Breast epithelium (tissue), 4 donors: ENCODE measurements at regions not wholly inside any gene's neighbourhood (a gene's known extent, or its start where the extent isn't known, plus 50 kb on each side); places are given as distances from the start of the nearest gene placed in this dataset.

Experiments
- DNase-seq, 2 donors: peaks; one replicate each; pipeline ENCODE4 v3.0.0-alpha.2; 2019; ENCODE audit warnings: low spot score in 2 of 2
- H3K27ac ChIP-seq, 2 donors: fragments of 200-600 bp; sonication (generic) in 1 of 2; one replicate each; pipeline ENCODE4 v1.5.1; 2016 to 2019; ENCODE audit warnings: mild to moderate bottlenecking in 1 of 2
- H3K27me3 ChIP-seq, 2 donors: fragments of 200-600 bp; sonication (generic) in 1 of 2; one replicate each; pipeline versions ENCODE4 v1.5.1 to v1.6.0; 2017 to 2019; ENCODE audit warnings: control low read depth in 1 of 2, mild to moderate bottlenecking in 1 of 2
- H3K36me3 ChIP-seq: fragments of 200-600 bp; one replicate; pipeline ENCODE4 v1.5.1; 2019
- H3K4me1 ChIP-seq, 2 donors: fragments of 200-600 bp; sonication (generic); one replicate each; pipeline ENCODE4 v1.5.1; 2016 to 2019; ENCODE audit warnings: control low read depth in 1 of 2
- H3K4me3 ChIP-seq, 3 donors: fragments of 200-600 bp; sonication (generic); 1 replicate in 2 of 3; 2 replicates in 1 of 3; pipeline ENCODE4 v1.5.1; 2016 to 2019; ENCODE audit warnings: mild to moderate bottlenecking in 3 of 3, moderate library complexity in 2 of 3
- H3K9me3 ChIP-seq, 2 donors: fragments of 200-600 bp; sonication (generic) in 1 of 2; one replicate each; pipeline ENCODE4 v1.5.1; 2016 to 2019; ENCODE audit warnings: control low read depth in 1 of 2
- POLR2A ChIP-seq: fragments of 450-650 bp; IDR thresholded peaks from one replicate; pipeline ENCODE4 v1.6.1; 2016; ENCODE audit warnings: antibody characterized with exemption, mild to moderate bottlenecking, moderate library complexity
- POLR2AphosphoS5 ChIP-seq, 3 donors: sonication (generic); formaldehyde crosslinking; IDR thresholded peaks; one replicate each; pipeline ENCODE4 v1.6.1; 2017; ENCODE audit warnings: antibody characterized with exemption in 3 of 3
- intact Hi-C: fragments of 100-400 bp; cut with DNase I; formaldehyde crosslinking; loops from one replicate; pipeline ENCODE4 v1.15.1; 2023; ENCODE audit warnings: low total_unique reads
- TF ChIP-seq, protein P1 (sequence below), 3 donors: fragments of 450-650 bp; IDR thresholded peaks; one replicate each; pipeline ENCODE4 v1.5.1; 2016 to 2017; ENCODE audit warnings: antibody characterized with exemption in 3 of 3, mild to moderate bottlenecking in 3 of 3, moderate library complexity in 3 of 3

DNA sequence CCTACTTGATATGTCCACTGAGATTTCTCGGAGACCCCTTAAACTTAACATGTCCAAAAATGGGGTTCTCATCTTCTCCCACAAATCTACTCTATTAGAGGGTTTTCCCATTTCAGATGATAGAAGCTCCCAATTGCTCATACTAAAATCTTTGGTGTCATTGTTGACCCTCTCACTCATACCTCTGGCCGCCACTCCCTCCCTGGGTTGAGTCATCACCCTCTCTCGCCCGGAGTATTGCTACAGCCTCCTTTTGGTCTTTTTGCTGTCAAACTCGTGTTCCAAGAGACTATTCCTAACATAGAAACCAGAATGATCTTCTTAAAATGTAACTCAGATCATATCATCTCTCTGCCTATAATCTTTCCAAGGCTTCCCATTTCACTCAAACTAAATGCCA, 91.0 kb upstream of the GNAQ start:
- TF ChIP-seq POLR2A (no peak), POLR2AphosphoS5 (IDR thresholded peaks at IDR 0.05) (no peak)
- TF ChIP-seq, protein P1, sequence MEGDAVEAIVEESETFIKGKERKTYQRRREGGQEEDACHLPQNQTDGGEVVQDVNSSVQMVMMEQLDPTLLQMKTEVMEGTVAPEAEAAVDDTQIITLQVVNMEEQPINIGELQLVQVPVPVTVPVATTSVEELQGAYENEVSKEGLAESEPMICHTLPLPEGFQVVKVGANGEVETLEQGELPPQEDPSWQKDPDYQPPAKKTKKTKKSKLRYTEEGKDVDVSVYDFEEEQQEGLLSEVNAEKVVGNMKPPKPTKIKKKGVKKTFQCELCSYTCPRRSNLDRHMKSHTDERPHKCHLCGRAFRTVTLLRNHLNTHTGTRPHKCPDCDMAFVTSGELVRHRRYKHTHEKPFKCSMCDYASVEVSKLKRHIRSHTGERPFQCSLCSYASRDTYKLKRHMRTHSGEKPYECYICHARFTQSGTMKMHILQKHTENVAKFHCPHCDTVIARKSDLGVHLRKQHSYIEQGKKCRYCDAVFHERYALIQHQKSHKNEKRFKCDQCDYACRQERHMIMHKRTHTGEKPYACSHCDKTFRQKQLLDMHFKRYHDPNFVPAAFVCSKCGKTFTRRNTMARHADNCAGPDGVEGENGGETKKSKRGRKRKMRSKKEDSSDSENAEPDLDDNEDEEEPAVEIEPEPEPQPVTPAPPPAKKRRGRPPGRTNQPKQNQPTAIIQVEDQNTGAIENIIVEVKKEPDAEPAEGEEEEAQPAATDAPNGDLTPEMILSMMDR (IDR thresholded peaks at IDR 0.05), result no peak
- intact Hi-C loops, result no loop called here

DNA sequence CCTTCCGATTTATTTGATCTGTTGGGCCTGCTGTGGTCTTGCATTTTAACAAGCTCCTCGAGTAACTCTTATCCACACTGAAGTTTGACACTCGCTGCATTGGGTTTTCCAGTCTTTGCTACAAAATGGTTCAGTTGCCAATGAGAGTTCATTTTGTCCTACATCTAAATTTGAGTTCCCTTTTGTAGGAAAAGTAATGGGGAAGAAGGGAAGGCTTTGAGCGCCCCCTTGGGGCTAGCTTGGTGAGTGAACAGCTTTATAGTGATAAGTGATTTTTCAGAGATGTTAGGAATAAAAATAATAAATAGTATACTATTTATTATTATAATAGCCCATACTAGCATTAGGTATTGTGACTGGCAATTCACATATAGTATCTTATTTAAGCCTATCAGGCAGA, 89.9 kb upstream of the GNAQ start:
- no peaks in the 10 kb centered on the region for H3K9me3 ChIP-seq
- no peaks in the 10 kb centered on the region for H3K4me1 ChIP-seq
- DNase-seq, result peak; percentile 37 to 65
- no peaks in the 10 kb centered on the region for H3K36me3 ChIP-seq
- no peak overlapping the region for H3K4me3 ChIP-seq
- intact Hi-C loops, result no loop called here
- no peak overlapping the region for H3K27ac ChIP-seq
- no peaks in the 10 kb centered on the region for H3K27me3 ChIP-seq
- TF ChIP-seq, protein P1 (IDR thresholded peaks at IDR 0.05), result peak in 2 of 3 donors; percentile 41 to 43
- TF ChIP-seq POLR2A, result no peak

More for the DNA sequence above, 91.0 kb upstream of the GNAQ start:
- no peak for DNase-seq
- no peaks in the 10 kb centered on the region for H3K9me3 ChIP-seq
- no peaks in the 10 kb centered on the region for H3K27me3 ChIP-seq
- H3K36me3 ChIP-seq, result no peaks in the 10 kb centered on the region
- no peak overlapping the region for H3K4me3 ChIP-seq
- no peak overlapping the region for H3K27ac ChIP-seq
- no peaks in the 10 kb centered on the region for H3K4me1 ChIP-seq

DNA sequence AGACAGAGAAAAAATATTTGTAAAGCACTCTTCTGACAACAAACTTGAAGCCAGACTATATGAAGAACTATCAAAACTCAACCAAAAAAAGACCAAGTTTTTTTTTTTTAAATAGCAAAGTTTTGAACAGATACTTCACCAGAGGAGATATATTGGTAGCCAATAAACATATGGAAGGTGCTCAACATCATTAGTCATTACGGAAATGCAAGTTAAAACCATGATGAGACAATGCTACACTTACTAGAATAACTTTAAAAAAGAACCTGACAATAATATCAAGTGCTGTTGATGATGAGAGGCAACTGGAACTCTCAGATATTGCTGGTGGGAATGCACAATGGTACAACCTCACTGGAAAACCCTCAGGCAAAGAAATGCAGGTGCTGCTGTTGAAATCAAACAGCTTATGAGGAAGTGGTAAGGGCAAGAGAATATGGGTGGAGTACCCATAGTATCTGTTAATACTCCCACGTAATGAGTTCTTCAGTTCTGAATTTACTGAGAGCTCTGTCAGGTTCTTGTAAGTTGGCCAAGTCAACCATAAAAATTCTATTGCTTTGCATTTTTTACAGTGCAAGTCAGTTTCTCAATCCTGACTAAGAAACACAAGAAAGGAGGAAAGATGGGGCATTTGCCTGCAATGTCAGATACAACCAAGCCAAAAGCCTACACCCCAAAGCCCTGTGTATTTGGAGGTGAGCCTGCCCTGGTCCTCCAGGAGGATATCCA, 87.3 kb upstream of the GNAQ start:
- Histone ChIP-seq H3K36me3 (no peaks in the 10 kb centered on the region), H3K27me3 (no peaks in the 10 kb centered on the region), H3K9me3 (no peaks in the 10 kb centered on the region), H3K27ac (no peak overlapping the region), H3K4me3 (no peak overlapping the region), H3K4me1 (no peaks in the 10 kb centered on the region)
- intact Hi-C loops, result no loop called here
- DNase-seq, result no peak
- TF ChIP-seq POLR2AphosphoS5 (IDR thresholded peaks at IDR 0.05), result no peak
- TF ChIP-seq, protein P1 (IDR thresholded peaks at IDR 0.05), result no peak
- TF ChIP-seq POLR2A, result no peak

DNA sequence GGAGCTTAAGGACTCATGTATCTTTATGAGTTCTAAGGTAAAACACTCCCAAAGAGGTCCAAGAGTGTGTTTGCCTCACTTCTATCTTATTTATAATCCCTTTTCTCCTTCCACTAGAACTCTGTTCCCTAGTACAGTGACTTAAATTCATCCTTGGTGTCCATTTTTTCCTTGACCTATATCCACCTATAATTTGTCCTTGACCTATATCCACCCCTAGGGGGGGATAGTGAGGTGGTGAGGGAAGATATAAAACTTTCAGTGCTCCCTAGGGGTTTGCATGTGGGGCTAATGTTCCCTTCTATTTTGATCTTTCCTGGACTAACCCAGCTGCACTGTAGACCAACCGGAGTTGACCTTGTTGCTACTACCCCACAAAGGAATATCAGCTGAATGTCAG, 83.5 kb upstream of the GNAQ start:
- Histone ChIP-seq H3K27ac (no peak overlapping the region), H3K27me3 (no peaks in the 10 kb centered on the region), H3K36me3 (no peaks in the 10 kb centered on the region), H3K4me3 (no peak overlapping the region), H3K9me3 (no peaks in the 10 kb centered on the region), H3K4me1 (no peaks in the 10 kb centered on the region)
- TF ChIP-seq POLR2A (no peak), POLR2AphosphoS5 (IDR thresholded peaks at IDR 0.05) (no peak)
- TF ChIP-seq, protein P1 (IDR thresholded peaks at IDR 0.05), result no peak
- intact Hi-C loops, result no loop called here
- DNase-seq, result no peak

DNA sequence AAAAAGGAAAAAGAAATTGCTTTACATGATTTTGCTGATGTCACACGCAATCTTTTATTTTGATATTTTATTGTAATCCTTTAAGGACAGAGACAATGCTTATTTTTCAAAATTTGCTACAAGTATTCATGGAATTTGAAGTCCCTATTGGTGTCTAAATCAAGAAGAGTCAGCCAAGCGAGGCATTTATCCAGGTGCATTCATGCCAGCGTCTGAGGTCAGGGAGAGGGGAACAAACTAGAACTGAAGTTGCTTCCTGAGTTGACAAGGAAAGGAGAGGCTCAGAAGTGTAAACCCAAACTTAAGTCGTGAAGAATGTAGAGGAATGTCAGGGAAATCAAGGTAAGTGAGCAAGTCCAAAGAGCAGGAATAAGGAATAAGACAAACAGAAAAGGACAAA, 83.0 kb upstream of the GNAQ start:
- H3K27ac ChIP-seq, result no peak overlapping the region
- DNase-seq, result peak in 1 of 2 donors; percentile 37
- H3K36me3 ChIP-seq, result no peaks in the 10 kb centered on the region
- no peaks in the 10 kb centered on the region for H3K27me3 ChIP-seq
- intact Hi-C loops, result no loop called here
- H3K4me1 ChIP-seq, result no peaks in the 10 kb centered on the region
- H3K9me3 ChIP-seq, result no peaks in the 10 kb centered on the region
- H3K4me3 ChIP-seq, result no peak overlapping the region
- TF ChIP-seq POLR2AphosphoS5 (IDR thresholded peaks at IDR 0.05), result no peak

DNA sequence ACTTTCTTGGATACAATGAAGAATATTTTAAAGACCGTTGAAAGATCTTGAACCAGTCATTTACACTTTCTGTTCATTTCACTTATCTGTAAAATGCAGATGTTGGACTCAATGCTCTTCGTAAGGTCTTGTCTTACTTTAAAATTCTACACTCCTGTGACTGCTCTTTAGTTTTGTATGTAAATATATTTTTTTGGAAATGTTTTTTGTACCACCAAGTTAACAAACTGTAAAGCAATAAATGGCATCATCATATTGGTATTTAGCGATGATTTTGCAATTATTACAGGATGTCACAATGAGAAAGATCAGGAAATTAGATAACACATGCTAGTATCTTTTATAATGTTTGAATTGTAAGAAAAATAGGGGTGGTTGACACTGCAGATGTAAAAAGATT, 80.8 kb upstream of the GNAQ start:
- no peak for DNase-seq

More for the DNA sequence above, 80.8 kb upstream of the GNAQ start:
- intact Hi-C loops, result no loop called here
- H3K36me3 ChIP-seq, result no peaks in the 10 kb centered on the region
- TF ChIP-seq, protein P1 (IDR thresholded peaks at IDR 0.05), result no peak
- TF ChIP-seq POLR2AphosphoS5 (IDR thresholded peaks at IDR 0.05) (no peak), POLR2A (no peak)
- H3K4me1 ChIP-seq, result no peaks in the 10 kb centered on the region
- H3K27me3 ChIP-seq, result no peaks in the 10 kb centered on the region
- H3K9me3 ChIP-seq, result no peaks in the 10 kb centered on the region
- no peak overlapping the region for H3K27ac ChIP-seq
- H3K4me3 ChIP-seq, result no peak overlapping the region
